Colonic mucosa (tissue), 4 donors: ENCODE measurements at regions not wholly inside any gene's neighbourhood (a gene's known extent, or its start where the extent isn't known, plus 50 kb on each side); places are given as distances from the start of the nearest gene placed in this dataset.

ENCODE experiments used
- DNase-seq: peaks from one replicate; pipeline ENCODE4 v3.0.0-alpha.2; 2020
- H3K27ac ChIP-seq: fragments of 200-600 bp; one replicate; pipeline ENCODE4 v1.8.0; 2021
- H3K27me3 ChIP-seq: fragments of 200-600 bp; one replicate; pipeline ENCODE4 v1.8.0; 2021
- H3K36me3 ChIP-seq: fragments of 200-600 bp; one replicate; pipeline ENCODE4 v1.8.0; 2021
- H3K4me1 ChIP-seq: fragments of 200-600 bp; one replicate; pipeline ENCODE4 v1.8.0; 2021; ENCODE audit warnings: mild to moderate bottlenecking
- H3K4me3 ChIP-seq: fragments of 200-600 bp; one replicate; pipeline ENCODE4 v1.8.0; 2021
- H3K9ac ChIP-seq, 2 donors: one replicate each; pipeline ENCODE4 v1.7.0; 2013; ENCODE audit warnings: control low read depth in 2 of 2, low read depth in 2 of 2, low read length in 2 of 2
- H3K9me3 ChIP-seq: fragments of 200-600 bp; one replicate; pipeline ENCODE4 v1.8.0; 2021
- CTCF ChIP-seq: fragments of 200-600 bp; IDR thresholded peaks from one replicate; pipeline ENCODE4 v1.8.0; 2022; ENCODE audit warnings: antibody characterized with exemption, mild to moderate bottlenecking
- intact Hi-C: fragments of 100-400 bp; cut with DNase I; formaldehyde crosslinking; loops from one replicate; pipeline ENCODE4 v1.14.1; 2022
- donor health status: healthy.
- donor health status: DM: no; HTN: no; CAD: no.
- donor health status: DM: no; HTN: no; CAD: no.

- Histone ChIP-seq H3K9ac (no peak overlapping the region), H3K36me3 (no peaks in the 10 kb centered on the region), H3K4me1 (no peaks in the 10 kb centered on the region), H3K27ac (no peak overlapping the region), H3K9me3 (no peaks in the 10 kb centered on the region), H3K27me3 (no peaks in the 10 kb centered on the region), H3K4me3 (no peak overlapping the region)
- no peak for DNase-seq
- no peak for TF ChIP-seq CTCF
- intact Hi-C loops, result no loop called here
Observed at GRCh38 chr6:21691685-21692346, 98.3 kb downstream of the SOX4 start.

- no peak for DNase-seq
- H3K9me3 ChIP-seq, result no peaks in the 10 kb centered on the region
- H3K27ac ChIP-seq, result no peak overlapping the region
- TF ChIP-seq CTCF, result no peak
- no peak overlapping the region for H3K4me3 ChIP-seq
- H3K27me3 ChIP-seq, result no peaks in the 10 kb centered on the region
- no peaks in the 10 kb centered on the region for H3K4me1 ChIP-seq
- H3K36me3 ChIP-seq, result no peaks in the 10 kb centered on the region
- H3K9ac ChIP-seq, result no peak overlapping the region
- intact Hi-C loops, result no loop called here
Observed at GRCh38 chr6:21692721-21693120, 99.2 kb downstream of the SOX4 start.

- intact Hi-C loops, result no loop called here
Observed at GRCh38 chr6:21694168-21694567, 100.6 kb downstream of the SOX4 start.

GRCh38 chr6:21707524-21708319 lies 114.2 kb downstream of the SOX4 start:
- H3K27me3 ChIP-seq, result no peaks in the 10 kb centered on the region
- H3K4me1 ChIP-seq, result no peaks in the 10 kb centered on the region
- no peak overlapping the region for H3K9ac ChIP-seq
- no peak for DNase-seq
- H3K36me3 ChIP-seq, result no peaks in the 10 kb centered on the region
- no peak overlapping the region for H3K4me3 ChIP-seq
- TF ChIP-seq CTCF, result no peak
- H3K27ac ChIP-seq, result no peak overlapping the region
- no peaks in the 10 kb centered on the region for H3K9me3 ChIP-seq
- intact Hi-C loops, result no loop called here

More at GRCh38 chr6:21694168-21694567, 100.6 kb downstream of the SOX4 start:
- TF ChIP-seq CTCF, result no peak
- no peaks in the 10 kb centered on the region for H3K4me1 ChIP-seq
- no peaks in the 10 kb centered on the region for H3K27me3 ChIP-seq
- H3K4me3 ChIP-seq, result no peak overlapping the region
- no peak for DNase-seq
- H3K36me3 ChIP-seq, result no peaks in the 10 kb centered on the region
- H3K9me3 ChIP-seq, result no peaks in the 10 kb centered on the region
- H3K9ac ChIP-seq, result no peak overlapping the region
- no peak overlapping the region for H3K27ac ChIP-seq

GRCh38 chr6:21708320-21708580 lies 114.7 kb downstream of the SOX4 start:
- intact Hi-C loops, result no loop called here
- no peak overlapping the region for H3K4me3 ChIP-seq
- DNase-seq, result no peak
- H3K36me3 ChIP-seq, result no peaks in the 10 kb centered on the region
- H3K9ac ChIP-seq, result no peak overlapping the region
- no peaks in the 10 kb centered on the region for H3K9me3 ChIP-seq
- no peak for TF ChIP-seq CTCF
- no peak overlapping the region for H3K27ac ChIP-seq
- H3K27me3 ChIP-seq, result no peaks in the 10 kb centered on the region
- H3K4me1 ChIP-seq, result no peaks in the 10 kb centered on the region
